ENCODE measurements at regions not wholly inside any gene's neighbourhood (a gene's known extent, or its start where the extent isn't known, plus 50 kb on each side); places are given as distances from the start of the nearest gene placed in this dataset.

DNA sequence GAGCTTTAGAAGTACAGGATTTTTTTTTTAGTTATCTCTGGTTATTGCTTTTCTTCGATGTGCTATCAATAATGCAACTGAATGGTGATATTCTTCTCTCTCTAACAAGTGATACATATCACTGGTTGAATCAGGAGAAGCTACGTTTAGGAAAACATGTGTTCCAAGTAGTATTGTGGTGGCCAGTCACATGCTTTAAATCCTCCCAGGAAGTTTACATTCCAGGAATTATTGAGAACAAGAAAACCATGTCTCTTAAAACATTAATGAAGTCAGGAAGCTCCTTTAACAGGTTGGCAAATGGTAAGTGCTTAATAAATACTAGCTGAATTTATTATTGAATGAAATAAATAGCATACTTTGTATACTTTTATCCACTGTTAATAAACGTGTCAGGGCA lies 371.1 kb downstream of the BCKDHB start:
- TF ChIP-seq, protein P1, sequence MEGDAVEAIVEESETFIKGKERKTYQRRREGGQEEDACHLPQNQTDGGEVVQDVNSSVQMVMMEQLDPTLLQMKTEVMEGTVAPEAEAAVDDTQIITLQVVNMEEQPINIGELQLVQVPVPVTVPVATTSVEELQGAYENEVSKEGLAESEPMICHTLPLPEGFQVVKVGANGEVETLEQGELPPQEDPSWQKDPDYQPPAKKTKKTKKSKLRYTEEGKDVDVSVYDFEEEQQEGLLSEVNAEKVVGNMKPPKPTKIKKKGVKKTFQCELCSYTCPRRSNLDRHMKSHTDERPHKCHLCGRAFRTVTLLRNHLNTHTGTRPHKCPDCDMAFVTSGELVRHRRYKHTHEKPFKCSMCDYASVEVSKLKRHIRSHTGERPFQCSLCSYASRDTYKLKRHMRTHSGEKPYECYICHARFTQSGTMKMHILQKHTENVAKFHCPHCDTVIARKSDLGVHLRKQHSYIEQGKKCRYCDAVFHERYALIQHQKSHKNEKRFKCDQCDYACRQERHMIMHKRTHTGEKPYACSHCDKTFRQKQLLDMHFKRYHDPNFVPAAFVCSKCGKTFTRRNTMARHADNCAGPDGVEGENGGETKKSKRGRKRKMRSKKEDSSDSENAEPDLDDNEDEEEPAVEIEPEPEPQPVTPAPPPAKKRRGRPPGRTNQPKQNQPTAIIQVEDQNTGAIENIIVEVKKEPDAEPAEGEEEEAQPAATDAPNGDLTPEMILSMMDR (IDR thresholded peaks at IDR 0.05), result no peak
- TF ChIP-seq ZFX (IDR thresholded peaks at IDR 0.05; ENCODE audit: borderline replicate concordance), result no peak

All from 22Rv1 (cell line).